OCI-LY7 (cell line): ENCODE measurements at regions not wholly inside any gene's neighbourhood (a gene's known extent, or its start where the extent isn't known, plus 50 kb on each side); places are given as distances from the start of the nearest gene placed in this dataset.

ENCODE experiments used
- EZH2phosphoT487 ChIP-seq: fragments of 200-600 bp; sonication (generic); IDR thresholded peaks from 2 replicates; pipeline ENCODE4 v1.6.1; 2018; ENCODE audit warnings: low read depth, borderline replicate concordance, mild to moderate bottlenecking, mixed run types, antibody characterized with exemption, low read length, moderate library complexity, mixed read lengths
- TF ChIP-seq, protein P1 (sequence below): fragments of 200-600 bp; sonication (generic); conservative IDR thresholded peaks from 2 replicates; pipeline ENCODE4 v1.5.1; 2014; ENCODE audit warnings: mild to moderate bottlenecking, antibody characterized with exemption, low read length, moderate library complexity, mixed read lengths

DNA sequence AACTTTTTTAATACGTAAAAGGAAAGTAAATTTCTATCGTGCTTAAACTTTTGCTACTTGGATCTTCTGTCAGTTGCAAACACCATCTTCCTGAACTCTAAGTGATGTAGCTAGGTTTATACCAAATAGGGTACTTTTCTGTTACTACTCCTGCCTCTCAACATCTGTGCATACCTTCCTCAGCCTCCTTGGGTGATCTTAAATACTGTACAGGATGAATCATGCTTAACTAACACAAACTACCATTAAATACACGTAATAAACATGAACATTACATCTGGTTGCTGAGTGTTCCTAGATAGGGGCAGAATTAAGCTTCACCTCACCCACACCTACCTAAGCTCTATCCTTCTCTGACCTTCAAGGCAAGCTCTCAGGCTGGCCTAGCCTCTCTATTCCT, 398.0 kb downstream of the TXNL1 start:
- TF ChIP-seq, protein P1, sequence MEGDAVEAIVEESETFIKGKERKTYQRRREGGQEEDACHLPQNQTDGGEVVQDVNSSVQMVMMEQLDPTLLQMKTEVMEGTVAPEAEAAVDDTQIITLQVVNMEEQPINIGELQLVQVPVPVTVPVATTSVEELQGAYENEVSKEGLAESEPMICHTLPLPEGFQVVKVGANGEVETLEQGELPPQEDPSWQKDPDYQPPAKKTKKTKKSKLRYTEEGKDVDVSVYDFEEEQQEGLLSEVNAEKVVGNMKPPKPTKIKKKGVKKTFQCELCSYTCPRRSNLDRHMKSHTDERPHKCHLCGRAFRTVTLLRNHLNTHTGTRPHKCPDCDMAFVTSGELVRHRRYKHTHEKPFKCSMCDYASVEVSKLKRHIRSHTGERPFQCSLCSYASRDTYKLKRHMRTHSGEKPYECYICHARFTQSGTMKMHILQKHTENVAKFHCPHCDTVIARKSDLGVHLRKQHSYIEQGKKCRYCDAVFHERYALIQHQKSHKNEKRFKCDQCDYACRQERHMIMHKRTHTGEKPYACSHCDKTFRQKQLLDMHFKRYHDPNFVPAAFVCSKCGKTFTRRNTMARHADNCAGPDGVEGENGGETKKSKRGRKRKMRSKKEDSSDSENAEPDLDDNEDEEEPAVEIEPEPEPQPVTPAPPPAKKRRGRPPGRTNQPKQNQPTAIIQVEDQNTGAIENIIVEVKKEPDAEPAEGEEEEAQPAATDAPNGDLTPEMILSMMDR = no peak
- TF ChIP-seq EZH2phosphoT487 = no peak
